Peyer's patch (tissue), 4 donors: ENCODE measurements at regions not wholly inside any gene's neighbourhood (a gene's known extent, or its start where the extent isn't known, plus 50 kb on each side); places are given as distances from the start of the nearest gene placed in this dataset.

Experiments used
- POLR2A ChIP-seq, 2 donors: fragments of 450-650 bp; IDR thresholded peaks; one replicate each; pipeline ENCODE4 v1.5.1; 2017; ENCODE audit warnings: antibody characterized with exemption in 2 of 2, mild to moderate bottlenecking in 2 of 2, moderate library complexity in 2 of 2
- TF ChIP-seq, protein P1 (sequence below), 6 experiments: fragments of 450-650 bp in 4 of 6; fragments of 200-600 bp in 2 of 6; sonication (generic) in 1 of 6; IDR thresholded peaks; one replicate each; pipeline ENCODE4 v1.5.1; 2017 to 2019; ENCODE audit warnings: antibody characterized with exemption in 6 of 6, mild to moderate bottlenecking in 3 of 6, moderate library complexity in 1 of 6

DNA sequence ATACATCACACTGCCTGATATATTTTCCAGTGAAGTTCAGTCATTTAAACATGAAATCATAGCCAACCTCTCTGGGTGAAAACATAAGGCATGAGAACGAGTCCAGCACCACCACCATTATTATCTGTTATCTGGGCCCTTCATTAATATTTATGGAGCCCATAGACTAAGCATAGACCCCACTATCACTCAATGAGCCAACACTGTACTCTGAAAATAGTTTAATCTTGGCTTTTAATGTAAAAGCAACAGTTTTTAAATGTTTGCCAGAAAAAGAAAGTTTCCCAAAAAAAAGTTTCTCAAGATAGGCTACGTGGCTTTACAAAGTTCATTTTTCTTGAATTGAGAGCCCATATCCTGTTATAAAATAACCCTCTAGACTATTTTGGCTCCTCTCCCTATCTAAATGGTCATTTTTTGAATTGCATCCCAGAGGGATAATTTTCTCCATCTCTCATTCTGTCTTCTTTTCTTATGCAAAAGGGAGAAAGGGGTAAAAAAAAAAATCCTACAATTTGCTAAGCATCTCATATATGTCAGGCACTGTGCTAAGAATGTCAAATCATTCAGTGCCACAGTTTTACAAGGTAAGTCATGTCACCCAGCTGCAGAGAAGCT, 66.1 kb downstream of the FZD1 start:
- TF ChIP-seq, protein P1, sequence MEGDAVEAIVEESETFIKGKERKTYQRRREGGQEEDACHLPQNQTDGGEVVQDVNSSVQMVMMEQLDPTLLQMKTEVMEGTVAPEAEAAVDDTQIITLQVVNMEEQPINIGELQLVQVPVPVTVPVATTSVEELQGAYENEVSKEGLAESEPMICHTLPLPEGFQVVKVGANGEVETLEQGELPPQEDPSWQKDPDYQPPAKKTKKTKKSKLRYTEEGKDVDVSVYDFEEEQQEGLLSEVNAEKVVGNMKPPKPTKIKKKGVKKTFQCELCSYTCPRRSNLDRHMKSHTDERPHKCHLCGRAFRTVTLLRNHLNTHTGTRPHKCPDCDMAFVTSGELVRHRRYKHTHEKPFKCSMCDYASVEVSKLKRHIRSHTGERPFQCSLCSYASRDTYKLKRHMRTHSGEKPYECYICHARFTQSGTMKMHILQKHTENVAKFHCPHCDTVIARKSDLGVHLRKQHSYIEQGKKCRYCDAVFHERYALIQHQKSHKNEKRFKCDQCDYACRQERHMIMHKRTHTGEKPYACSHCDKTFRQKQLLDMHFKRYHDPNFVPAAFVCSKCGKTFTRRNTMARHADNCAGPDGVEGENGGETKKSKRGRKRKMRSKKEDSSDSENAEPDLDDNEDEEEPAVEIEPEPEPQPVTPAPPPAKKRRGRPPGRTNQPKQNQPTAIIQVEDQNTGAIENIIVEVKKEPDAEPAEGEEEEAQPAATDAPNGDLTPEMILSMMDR (IDR thresholded peaks at IDR 0.05), result no peak
- no peak for TF ChIP-seq POLR2A (IDR thresholded peaks at IDR 0.05)
